ENCODE measurements at regions not wholly inside any gene's neighbourhood (a gene's known extent, or its start where the extent isn't known, plus 50 kb on each side); places are given as distances from the start of the nearest gene placed in this dataset.

DNA sequence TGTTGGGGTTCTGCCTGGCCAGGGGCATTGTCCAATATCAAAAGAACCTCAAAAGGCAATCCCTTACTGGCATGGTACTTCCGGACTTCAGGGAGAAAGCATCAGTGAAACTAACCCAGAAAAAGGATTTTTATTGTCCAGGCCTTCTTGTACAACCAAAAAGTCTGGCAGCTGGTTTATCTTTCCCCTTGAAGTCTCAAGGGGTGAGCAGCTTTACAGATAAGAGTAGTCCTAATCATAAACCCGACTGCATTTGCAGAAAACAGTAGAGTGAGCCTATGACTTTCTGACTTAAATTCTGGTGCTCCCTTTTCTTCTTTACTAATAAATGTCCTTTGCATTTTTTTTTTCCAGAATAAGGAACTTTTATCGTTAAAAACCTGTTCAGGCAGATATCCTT lies 104.0 kb upstream of the CHRM3 start:
- Mint-ChIP-seq H3K36me3 (no peaks in the 10 kb centered on the region), H3K27me3 (peaks cover 3% of the 10 kb centered on the region), H3K9me3 (no peaks in the 10 kb centered on the region), H3K27ac (no peak overlapping the region), H3K4me3 (no peak overlapping the region), H3K4me1 (no peaks in the 10 kb centered on the region)

DNA sequence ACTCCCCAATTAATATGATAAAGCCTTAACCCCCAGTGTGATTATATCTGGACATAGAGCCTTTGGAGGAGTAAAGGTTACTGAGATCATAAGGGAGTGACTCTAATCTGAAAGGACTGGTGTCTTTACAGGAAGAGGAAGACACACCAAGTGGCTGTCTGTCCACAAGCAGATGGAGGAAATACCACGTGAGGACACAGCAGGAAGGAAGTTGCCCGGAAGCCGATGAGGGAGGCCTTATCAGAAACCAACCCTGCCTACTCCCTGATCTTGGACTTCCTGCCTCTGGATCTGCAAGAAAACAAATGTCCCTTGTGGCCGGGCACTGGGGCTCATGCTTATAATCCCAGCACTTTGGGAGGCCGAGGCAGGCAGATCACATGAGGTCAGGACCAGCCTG lies 110.3 kb upstream of the CHRM3 start:
- Mint-ChIP-seq H3K36me3 (no peaks in the 10 kb centered on the region), H3K4me1 (no peaks in the 10 kb centered on the region), H3K4me3 (no peak overlapping the region), H3K9me3 (no peaks in the 10 kb centered on the region), H3K27me3 (no peaks in the 10 kb centered on the region), H3K27ac (no peak overlapping the region)

DNA sequence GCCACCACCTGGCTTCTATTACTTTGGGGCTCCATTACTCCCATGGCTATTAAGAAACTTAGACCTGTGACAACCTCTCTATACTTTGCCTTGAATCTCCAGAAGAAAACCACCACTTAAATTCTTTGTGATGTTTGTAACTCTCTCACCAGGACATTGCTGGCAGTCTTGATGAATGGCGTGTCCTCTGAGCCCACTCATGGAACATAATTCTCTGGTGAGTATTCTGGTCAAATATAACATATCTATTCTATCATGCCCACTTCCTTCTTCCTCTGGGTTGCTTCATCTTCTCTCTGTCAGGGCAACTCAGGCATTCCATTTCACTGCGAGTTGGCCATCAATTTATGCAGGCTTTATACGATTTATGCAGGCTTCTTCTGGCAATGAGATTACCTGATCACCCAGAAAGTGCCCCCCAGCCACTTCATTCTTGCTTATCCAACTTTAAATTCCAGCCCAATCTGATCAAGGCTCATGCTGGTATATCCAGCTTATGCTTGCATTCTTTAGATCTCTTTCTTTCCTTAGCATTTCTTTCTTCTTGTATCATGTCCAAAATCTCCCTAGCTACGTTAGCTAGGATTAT lies 112.0 kb upstream of the CHRM3 start:
- Mint-ChIP-seq H3K36me3 (no peaks in the 10 kb centered on the region), H3K27me3 (no peaks in the 10 kb centered on the region), H3K27ac (no peak overlapping the region), H3K9me3 (no peaks in the 10 kb centered on the region), H3K4me1 (no peaks in the 10 kb centered on the region), H3K4me3 (no peak overlapping the region)

DNA sequence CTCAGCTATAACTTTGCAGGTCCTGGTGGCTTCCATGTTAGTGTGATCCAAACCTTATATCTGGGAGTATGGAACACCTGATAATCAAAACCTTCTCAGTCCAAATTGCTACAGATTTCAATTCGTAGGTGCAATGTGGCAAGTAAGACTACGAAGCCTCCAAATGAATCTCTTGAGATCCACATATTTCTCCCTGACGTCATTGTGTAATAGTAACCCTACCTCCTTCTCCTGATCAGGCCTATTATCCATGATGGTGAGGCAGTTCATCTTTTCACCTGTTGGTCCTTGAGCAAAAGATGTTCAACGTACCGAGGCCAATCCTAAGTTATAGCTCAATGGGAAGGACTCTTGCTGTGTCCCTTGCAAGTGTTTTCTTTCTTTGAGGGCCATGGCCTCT lies 115.9 kb upstream of the CHRM3 start:
- H3K27me3 Mint-ChIP-seq = no peaks in the 10 kb centered on the region

DNA sequence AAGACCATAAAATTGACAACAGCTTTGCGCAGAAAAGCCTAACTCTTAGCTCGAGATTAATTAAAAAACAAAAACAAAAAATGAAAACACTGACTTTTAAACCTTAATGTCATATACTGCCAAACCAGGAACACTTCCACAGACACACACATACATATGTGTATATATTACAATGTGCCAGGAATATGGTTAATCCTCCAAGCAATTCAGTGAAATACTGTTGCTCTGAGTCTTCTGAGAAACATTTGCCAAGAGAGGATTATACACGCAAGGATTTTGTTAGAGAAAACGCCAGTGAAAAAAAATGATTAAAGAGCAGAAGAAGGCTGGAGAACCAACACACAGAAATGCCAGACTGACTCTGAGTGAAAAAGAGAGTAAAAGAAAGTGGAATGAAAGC lies 116.7 kb upstream of the CHRM3 start:
- Mint-ChIP-seq H3K36me3 (no peaks in the 10 kb centered on the region), H3K4me1 (no peaks in the 10 kb centered on the region), H3K27me3 (no peaks in the 10 kb centered on the region), H3K27ac (no peak overlapping the region), H3K4me3 (no peak overlapping the region), H3K9me3 (no peaks in the 10 kb centered on the region)

More for the DNA sequence above, 115.9 kb upstream of the CHRM3 start:
- H3K9me3 Mint-ChIP-seq = no peaks in the 10 kb centered on the region
- H3K27ac Mint-ChIP-seq = no peak overlapping the region
- H3K36me3 Mint-ChIP-seq = no peaks in the 10 kb centered on the region
- H3K4me3 Mint-ChIP-seq = no peak overlapping the region
- H3K4me1 Mint-ChIP-seq = no peaks in the 10 kb centered on the region

DNA sequence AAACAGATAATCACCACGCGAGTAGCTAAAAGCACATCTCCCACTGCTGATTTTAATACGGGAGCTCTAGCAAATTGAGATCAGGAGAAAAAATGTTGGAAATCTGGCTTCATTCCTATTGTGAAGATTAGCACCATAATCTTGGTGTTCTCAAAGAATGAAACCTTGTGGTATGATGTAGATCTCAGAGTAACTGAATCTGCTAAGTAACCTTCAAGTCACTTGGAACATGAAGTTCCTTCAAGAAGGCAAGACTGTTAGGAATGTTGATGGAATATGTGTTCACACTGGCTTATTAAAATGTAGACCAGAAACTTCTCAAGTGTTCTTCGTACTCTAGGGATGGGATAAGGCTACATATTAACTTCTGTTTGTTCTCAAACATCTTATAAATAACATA lies 117.4 kb upstream of the CHRM3 start:
- no peak overlapping the region for H3K27ac Mint-ChIP-seq
- H3K9me3 Mint-ChIP-seq = no peaks in the 10 kb centered on the region
- no peaks in the 10 kb centered on the region for H3K4me1 Mint-ChIP-seq
- H3K27me3 Mint-ChIP-seq = no peaks in the 10 kb centered on the region
- no peak overlapping the region for H3K4me3 Mint-ChIP-seq
- H3K36me3 Mint-ChIP-seq = no peaks in the 10 kb centered on the region

DNA sequence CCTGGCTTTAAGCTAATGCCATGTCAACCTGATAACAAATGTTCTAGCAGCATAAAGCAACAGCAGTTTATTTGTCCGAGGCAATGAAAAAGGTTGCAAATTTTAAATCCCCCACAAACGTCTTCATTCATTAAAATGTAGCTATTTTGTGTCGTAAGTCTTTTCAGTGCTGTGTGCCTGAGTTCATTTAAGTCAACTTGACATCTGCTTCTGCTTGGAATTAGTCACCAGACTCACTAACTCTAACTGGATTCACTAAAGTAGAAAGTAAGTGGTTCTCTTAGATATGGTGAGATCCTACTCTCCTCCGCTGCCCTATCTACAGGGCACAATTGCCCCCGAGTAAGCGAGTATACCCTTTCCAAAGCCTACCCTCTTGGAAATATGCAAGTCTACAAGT lies 118.4 kb upstream of the CHRM3 start:
- Mint-ChIP-seq H3K27me3 (no peaks in the 10 kb centered on the region), H3K36me3 (no peaks in the 10 kb centered on the region), H3K9me3 (no peaks in the 10 kb centered on the region), H3K4me1 (no peaks in the 10 kb centered on the region), H3K4me3 (no peak overlapping the region), H3K27ac (no peak overlapping the region)

DNA sequence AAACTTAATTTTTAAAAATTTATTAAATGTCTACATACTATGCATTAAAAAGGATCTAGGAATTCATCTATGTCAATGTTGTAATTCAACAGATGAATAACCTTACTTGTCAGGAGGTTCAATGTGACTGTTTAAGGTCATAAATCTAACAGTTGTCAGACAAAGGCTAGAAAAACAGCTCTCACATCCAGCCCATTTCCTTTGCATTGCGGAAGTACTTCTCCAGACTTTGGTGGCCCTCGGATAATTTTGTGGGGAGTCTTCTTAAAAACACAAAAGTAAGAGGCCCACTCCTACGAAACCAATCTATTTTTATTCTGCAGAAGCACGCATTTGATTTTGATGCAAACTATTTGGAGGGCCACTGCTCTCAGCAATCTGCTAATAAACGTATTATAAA lies 122.6 kb upstream of the CHRM3 start:
- no peak overlapping the region for H3K27ac Mint-ChIP-seq
- no peaks in the 10 kb centered on the region for H3K9me3 Mint-ChIP-seq
- H3K27me3 Mint-ChIP-seq = no peaks in the 10 kb centered on the region
- H3K36me3 Mint-ChIP-seq = no peaks in the 10 kb centered on the region
- H3K4me3 Mint-ChIP-seq = no peak overlapping the region
- no peaks in the 10 kb centered on the region for H3K4me1 Mint-ChIP-seq

DNA sequence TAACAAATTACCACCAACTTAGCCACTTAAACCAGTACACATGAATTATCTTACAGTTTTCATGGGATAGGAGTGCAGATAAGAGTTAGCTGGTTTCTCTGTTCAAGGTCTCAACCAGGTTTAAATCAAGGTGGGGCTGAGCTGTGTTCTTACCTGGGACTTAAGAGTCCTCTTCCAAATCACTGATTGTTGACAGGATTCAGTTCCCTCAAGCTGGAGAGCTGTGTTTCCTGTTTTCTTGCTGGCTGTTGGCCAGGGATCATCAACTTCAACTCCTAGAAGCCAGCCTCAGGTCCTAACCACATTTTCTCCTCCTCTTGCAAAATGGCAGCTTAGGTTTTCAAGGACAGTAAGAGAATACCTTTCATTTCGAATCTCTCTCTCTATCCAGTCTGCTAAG lies 123.8 kb upstream of the CHRM3 start:
- H3K4me3 Mint-ChIP-seq = no peak overlapping the region
- H3K4me1 Mint-ChIP-seq = no peaks in the 10 kb centered on the region
- H3K36me3 Mint-ChIP-seq = no peaks in the 10 kb centered on the region
- H3K9me3 Mint-ChIP-seq = no peaks in the 10 kb centered on the region
- no peaks in the 10 kb centered on the region for H3K27me3 Mint-ChIP-seq
- no peak overlapping the region for H3K27ac Mint-ChIP-seq

DNA sequence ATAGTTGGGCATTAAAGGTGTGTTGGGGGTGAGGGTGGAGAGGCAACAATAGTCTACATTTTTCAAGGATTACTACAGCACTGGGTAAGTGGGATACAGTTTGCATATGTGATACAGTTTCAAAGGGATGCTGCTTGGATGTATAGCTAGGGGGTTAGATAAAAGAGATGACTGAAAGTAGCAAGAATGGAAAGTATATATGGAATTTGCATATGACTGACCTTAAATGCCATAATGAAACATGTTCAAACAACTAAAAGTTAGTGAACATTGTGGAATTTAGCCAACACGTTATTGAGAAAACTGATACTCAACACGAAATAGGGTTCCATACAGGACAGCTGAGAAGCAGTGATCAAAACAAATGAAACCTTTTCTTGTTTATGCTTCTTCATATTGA lies 124.8 kb upstream of the CHRM3 start:
- H3K4me3 Mint-ChIP-seq = no peak overlapping the region

DNA sequence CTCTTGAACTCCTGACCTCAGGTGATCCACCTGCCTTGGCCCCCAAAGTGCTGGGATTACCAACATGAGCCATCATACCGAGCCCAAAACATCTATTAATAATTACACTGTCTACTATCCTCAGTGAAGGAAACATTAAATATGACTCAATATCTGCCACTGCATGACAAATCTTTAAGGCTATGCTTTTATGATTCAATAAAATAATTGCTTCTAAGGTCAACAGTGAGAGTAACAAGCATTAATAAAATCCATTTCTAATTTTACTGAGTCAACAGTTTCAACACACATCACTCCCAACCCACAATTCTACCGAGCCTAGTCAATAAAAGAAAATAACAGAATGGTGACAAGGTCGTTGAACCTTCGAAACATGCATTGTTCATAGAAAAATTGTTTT lies 125.5 kb upstream of the CHRM3 start:
- no peaks in the 10 kb centered on the region for H3K27me3 Mint-ChIP-seq
- H3K36me3 Mint-ChIP-seq = no peaks in the 10 kb centered on the region
- no peaks in the 10 kb centered on the region for H3K4me1 Mint-ChIP-seq
- H3K27ac Mint-ChIP-seq = no peak overlapping the region
- H3K4me3 Mint-ChIP-seq = no peak overlapping the region
- no peaks in the 10 kb centered on the region for H3K9me3 Mint-ChIP-seq

More for the DNA sequence above, 124.8 kb upstream of the CHRM3 start:
- no peaks in the 10 kb centered on the region for H3K27me3 Mint-ChIP-seq
- H3K27ac Mint-ChIP-seq = no peak overlapping the region
- H3K9me3 Mint-ChIP-seq = no peaks in the 10 kb centered on the region
- H3K36me3 Mint-ChIP-seq = no peaks in the 10 kb centered on the region
- no peaks in the 10 kb centered on the region for H3K4me1 Mint-ChIP-seq

DNA sequence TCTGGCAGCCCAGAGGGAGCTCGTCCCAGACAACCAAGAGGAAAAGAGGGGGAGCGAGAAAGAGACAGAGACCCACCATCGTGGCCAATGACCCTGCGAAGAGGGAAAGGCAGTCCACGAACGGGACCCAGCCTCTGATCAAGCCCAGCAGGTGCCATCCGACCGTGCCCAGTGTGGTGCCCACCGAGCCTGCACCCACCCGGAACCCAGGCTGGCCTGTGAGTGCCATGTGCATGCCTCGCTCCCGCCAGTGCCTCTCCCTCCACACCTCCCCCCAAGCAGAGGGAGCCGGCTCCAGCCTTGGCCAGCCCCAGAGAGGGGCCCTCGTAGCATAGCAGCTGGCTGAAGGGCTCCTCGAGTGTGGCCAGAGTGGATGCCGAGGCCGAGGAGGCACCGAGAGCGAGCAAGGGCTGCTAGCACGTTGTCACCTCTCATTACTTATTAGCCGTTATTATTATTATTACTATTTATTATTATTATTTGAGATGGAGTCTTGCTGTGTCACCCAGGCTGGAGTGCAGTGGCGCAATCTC lies 130.7 kb upstream of the CHRM3 start:
- Mint-ChIP-seq H3K36me3 (no peaks in the 10 kb centered on the region), H3K4me3 (no peak overlapping the region), H3K9me3 (peaks cover 5% of the 10 kb centered on the region), H3K27me3 (peaks cover 1% of the 10 kb centered on the region), H3K27ac (no peak overlapping the region), H3K4me1 (no peaks in the 10 kb centered on the region)

DNA sequence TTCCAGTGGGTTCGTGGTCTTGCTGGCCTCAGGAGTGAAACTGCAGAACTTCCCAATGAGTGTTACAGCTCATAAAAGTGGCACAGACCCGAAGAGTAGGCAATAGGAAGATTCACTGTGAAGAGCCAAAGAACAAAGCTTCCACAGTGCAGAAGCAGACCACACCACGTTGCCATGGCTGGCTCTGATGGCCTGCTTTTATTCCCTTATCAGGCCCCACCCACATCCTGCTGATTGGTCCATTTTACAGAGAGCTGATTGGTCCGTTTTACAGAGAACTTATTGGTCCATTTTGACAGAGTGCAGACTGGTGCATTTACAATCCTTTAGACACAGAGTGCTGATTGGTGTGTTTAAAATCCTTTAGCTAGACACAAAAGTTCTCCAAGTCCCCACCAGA lies 131.4 kb upstream of the CHRM3 start:
- peaks cover 1% of the 10 kb centered on the region for H3K27me3 Mint-ChIP-seq
- no peaks in the 10 kb centered on the region for H3K4me1 Mint-ChIP-seq
- H3K4me3 Mint-ChIP-seq = no peak overlapping the region
- peaks cover 5% of the 10 kb centered on the region for H3K9me3 Mint-ChIP-seq
- no peak overlapping the region for H3K27ac Mint-ChIP-seq
- H3K36me3 Mint-ChIP-seq = no peaks in the 10 kb centered on the region

DNA sequence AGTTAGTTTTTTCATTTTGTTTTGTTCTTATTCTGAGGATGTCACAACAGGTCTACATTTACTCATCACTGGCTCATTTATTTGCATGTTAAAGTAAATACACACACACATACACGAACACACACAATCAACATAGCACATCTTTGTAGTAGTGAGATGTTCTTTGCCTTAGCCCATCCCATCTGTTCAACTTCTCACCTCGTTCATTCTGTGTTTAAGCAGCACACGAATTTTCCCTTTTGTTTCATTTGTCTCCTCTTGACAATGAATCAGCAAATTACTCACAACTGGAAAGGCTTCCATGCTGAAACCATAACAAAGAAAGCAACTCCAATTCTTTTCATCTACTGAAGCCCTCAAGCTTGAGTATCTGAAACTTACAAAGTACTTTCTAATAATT lies 133.3 kb upstream of the CHRM3 start:
- Mint-ChIP-seq H3K27me3 (peaks cover 1% of the 10 kb centered on the region), H3K27ac (no peak overlapping the region), H3K4me1 (no peaks in the 10 kb centered on the region), H3K9me3 (peaks cover 5% of the 10 kb centered on the region), H3K36me3 (no peaks in the 10 kb centered on the region), H3K4me3 (no peak overlapping the region)

DNA sequence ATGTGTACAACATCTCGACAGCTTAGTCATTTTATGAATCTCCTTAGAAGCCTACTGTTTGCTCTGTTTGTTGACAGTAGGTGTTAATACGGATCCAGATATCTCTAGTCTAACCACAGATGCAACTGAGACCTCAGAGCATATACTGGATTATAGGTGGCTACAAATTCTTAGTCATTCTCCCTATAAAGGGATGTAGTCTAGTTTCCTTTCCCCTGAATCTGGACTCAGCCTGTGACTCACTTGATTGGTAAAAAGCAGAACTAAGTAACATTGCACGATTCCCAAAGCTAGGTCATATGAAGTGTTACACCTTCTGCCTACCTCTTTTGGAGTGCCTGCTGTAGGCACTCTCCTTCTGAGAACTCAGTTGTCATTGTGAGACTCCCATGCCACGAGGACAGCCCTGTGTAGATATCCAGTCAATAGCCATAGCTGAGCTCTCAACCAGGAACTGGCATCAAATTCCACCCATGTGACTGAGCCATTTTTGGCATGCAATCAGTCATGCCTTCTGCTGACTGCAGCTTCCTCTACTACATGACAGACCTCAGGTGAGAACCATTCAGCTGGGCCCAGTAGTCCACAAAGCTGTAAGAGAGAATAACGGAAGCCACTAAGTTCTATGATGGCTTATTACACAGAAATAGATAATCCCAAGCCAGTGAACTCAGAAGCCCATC lies 135.9 kb upstream of the CHRM3 start:
- H3K36me3 Mint-ChIP-seq = no peaks in the 10 kb centered on the region
- no peaks in the 10 kb centered on the region for H3K4me1 Mint-ChIP-seq
- H3K9me3 Mint-ChIP-seq = peaks cover 5% of the 10 kb centered on the region
- H3K4me3 Mint-ChIP-seq = no peak overlapping the region
- no peak overlapping the region for H3K27ac Mint-ChIP-seq
- H3K27me3 Mint-ChIP-seq = peaks cover 1% of the 10 kb centered on the region

DNA sequence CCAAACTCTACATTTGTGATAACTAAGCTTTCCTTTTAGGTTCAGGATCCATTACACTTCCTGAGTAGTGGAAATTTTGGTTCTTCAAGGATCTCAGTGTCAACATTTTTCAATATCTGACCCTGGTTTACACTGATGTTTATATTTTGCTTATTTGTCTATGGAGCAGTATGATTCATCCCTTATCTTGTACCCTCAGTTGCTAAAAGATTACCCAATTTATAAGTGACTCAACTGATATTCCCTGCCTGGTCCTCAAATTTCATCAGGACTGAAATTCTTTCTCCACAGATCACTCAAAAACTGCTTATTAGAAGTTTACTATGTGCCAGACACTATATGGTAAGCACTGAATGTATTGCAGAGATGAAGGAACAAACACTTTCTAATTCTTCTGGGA lies 139.1 kb upstream of the CHRM3 start:
- Mint-ChIP-seq H3K4me1 (no peaks in the 10 kb centered on the region), H3K27ac (no peak overlapping the region), H3K4me3 (no peak overlapping the region), H3K27me3 (peaks cover 1% of the 10 kb centered on the region), H3K36me3 (no peaks in the 10 kb centered on the region), H3K9me3 (peaks cover 5% of the 10 kb centered on the region)

DNA sequence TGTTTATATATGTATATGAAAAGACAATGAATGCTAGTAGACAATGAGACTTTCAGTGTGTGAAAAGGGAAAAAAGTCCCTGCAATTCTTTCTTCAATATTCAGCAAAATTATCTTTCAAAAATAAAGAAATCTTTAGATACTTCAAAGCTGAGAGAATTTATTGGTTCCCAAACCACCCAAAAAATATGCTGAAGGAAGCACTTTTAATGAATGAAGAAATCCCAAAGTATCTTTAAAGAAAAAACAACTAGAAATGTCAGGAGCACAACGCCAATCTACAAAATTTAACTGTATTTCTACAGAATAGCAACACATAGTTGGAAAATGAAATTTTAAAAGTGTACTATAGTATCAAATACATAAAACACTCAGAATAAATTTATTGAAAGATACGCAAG lies 142.3 kb upstream of the CHRM3 start:
- Mint-ChIP-seq H3K9me3 (no peaks in the 10 kb centered on the region), H3K4me1 (no peaks in the 10 kb centered on the region), H3K4me3 (no peak overlapping the region), H3K27ac (no peak overlapping the region), H3K27me3 (no peaks in the 10 kb centered on the region), H3K36me3 (no peaks in the 10 kb centered on the region)
